Thyroid gland (tissue), 4 donors: ENCODE measurements at regions not wholly inside any gene's neighbourhood (a gene's known extent, or its start where the extent isn't known, plus 50 kb on each side); places are given as distances from the start of the nearest gene placed in this dataset.

Source experiments
- CTCF ChIP-seq, 6 experiments: fragments of 200-600 bp in 3 of 6; fragments of 450-650 bp in 3 of 6; sonication (generic) in 3 of 6; IDR thresholded peaks; one replicate each; pipeline ENCODE4 v1.5.1; 2016 to 2019; ENCODE audit warnings: antibody characterized with exemption in 6 of 6, mild to moderate bottlenecking in 2 of 6, inconsistent platforms in 1 of 6, moderate library complexity in 1 of 6
- POLR2A ChIP-seq, 2 donors: fragments of 450-650 bp; IDR thresholded peaks; one replicate each; pipeline ENCODE4 v1.6.1; 2017; ENCODE audit warnings: antibody characterized with exemption in 2 of 2, mild to moderate bottlenecking in 2 of 2, moderate library complexity in 1 of 2

GRCh38 chr10:130968964-130969363 is 342.6 kb downstream of the TCERG1L start:
- TF ChIP-seq POLR2A (IDR thresholded peaks at IDR 0.05) (no peak), CTCF (IDR thresholded peaks at IDR 0.05) (no peak)
